Stimulated activated CD8-positive, alpha-beta memory T cell treated with anti-CD3 and anti-CD28 coated beads, Interleukin-4, amount 100 ng/mL, for 48 hours (primary cell): ENCODE measurements at regions not wholly inside any gene's neighbourhood (a gene's known extent, or its start where the extent isn't known, plus 50 kb on each side); places are given as distances from the start of the nearest gene placed in this dataset.

ENCODE experiments used
- DNase-seq: peaks from one replicate; pipeline ENCODE4 v3.0.0-alpha.2; 2020

DNA sequence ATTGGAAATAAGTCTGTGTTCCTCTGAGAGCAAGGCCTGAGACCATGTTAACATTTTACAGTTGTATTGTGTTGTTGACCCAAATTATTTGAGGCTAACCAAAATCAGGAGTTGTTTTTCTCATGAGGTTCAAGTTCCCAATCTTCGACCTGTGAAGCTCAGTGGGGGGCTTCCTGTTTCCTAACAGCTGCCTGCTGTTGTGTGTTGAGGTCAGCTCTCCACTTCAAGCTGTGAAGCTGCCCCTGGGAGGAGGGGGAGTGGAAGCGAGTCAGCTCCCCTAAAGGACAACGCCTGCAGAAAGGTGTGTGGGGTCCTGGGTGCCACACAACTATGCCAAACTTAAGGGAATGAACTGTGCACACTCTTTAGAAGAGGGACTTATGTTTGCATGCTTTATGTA lies 295.5 kb downstream of the IRX1 start:
- DNase-seq = no peak

DNA sequence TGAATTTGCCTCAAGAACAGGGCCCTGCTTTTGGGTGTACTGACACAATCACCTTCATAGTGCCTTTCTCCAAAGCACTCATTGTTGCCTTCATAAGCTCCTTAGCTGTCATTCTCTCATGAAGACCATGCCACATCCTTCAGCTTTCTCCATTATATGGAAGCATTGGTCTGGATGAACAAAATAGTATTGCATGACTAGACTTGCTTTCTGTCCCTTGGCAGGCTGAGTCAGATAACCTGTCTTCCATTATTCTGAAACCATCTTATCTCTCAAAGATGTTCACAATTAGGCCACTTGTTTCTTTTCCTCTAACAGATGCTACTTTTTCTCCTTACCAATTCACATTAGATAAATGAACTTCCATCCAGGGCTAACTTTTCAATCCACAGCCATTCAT lies 297.9 kb downstream of the IRX1 start:
- DNase-seq = no peak

GRCh38 chr5:3893975-3894374 lies 298.3 kb downstream of the IRX1 start:
- DNase-seq = no peak

GRCh38 chr5:3896098-3896497 lies 300.5 kb downstream of the IRX1 start:
- DNase-seq = no peak

- DNase-seq = no peak
Observed at GRCh38 chr5:3899093-3899492, 303.5 kb downstream of the IRX1 start.

DNA sequence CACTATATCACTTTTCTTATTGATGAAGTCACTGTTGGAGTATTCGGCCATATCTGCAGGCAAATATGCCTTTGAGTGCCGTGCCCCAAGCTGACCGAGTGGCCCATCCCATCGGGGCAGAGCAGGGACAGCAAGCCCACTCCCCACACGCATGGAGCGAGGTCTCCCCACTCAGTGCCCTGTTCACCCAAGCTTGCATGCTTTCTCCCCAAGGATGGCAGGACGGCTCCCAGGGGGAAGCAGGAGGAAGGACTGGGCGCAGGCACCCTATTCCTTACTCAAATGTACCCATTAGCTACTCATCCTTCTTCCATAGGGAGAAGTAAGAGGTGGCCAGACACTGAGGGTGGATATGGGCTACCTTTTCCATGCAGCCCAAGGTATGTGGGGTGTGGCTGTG lies 309.0 kb downstream of the IRX1 start:
- no peak for DNase-seq

GRCh38 chr5:3905031-3905430 lies 309.4 kb downstream of the IRX1 start:
- DNase-seq = no peak

DNA sequence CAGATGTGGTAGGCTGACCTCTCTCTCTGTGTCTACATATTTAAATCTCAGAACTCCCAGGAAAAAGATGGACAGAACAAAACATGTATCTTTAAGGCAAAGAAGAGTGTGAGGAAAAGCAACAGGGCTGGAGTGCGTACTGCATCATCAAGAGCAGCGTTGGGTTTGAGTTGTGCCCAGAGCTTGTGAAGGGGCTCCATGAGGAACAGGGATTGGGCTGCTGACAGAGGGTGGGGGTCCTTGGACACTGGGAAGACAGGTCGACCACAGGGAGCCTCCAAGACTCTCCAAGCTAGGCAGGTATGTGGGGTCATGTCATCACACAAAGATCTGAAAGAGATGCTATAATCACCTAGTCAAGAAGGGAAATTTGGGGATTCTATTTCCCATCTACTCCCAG lies 309.9 kb downstream of the IRX1 start:
- no peak for DNase-seq

DNA sequence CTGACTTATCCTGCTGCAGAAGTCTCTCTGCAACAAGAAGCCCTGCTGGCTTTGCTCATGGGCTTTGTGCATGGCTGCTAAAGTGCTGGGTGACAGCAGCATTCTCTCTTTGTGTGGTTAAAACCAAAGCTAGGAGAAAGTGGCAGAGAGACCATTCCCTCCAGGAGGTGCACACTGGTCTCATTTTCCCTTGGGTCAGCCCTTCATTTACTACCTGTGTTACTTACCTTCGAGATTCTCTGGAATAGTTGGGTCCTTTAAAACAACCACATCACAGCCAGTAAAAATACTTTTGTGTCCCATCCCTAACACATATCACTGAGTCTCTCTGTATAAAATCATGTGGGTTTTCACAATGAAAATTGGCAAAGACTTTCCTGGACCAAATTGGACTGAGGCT lies 315.5 kb downstream of the IRX1 start:
- no peak for DNase-seq

GRCh38 chr5:3911773-3912172 lies 316.1 kb downstream of the IRX1 start:
- DNase-seq = no peak

GRCh38 chr5:3912790-3913189 lies 317.2 kb downstream of the IRX1 start:
- DNase-seq = no peak

DNA sequence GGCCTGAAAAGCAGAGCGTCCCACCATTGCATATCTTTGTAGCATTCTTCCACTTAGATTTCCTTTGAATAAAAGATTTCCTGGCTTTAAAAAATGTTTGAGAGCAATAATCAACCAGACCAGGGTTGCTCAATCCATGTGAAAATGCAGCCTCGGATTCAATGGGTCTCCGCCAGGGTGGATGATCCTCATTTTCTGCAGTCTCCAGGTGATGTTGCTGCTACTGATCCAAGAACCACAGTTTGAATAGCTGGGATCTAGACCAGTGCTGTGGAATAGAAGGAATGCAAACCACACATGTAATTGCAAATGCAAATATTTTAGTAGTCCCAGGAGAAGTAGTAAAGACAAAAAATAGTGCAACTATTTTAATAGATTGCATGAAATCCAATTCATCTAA lies 317.6 kb downstream of the IRX1 start:
- DNase-seq = no peak

DNA sequence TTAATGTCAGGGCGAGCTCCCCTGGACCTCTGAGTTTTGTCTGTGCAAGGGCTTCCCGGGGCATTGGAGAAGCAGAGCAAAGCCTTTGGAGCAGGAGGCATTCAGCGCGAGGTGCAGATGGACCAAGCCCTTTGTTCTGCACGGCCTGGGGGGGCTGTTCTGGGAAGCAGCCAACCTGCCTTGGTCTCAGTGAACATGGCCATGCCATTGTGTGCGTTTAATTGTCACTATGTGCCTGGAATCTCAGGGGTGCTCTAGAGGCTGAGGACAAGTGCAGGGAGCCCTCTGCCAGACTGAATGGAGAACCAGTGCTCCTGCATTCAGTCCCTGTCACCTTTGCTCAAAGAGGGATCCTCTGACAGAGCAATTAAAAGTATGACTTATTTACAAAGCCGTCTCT lies 329.4 kb downstream of the IRX1 start:
- DNase-seq = no peak

- no peak for DNase-seq
Observed at GRCh38 chr5:3925935-3926334, 330.3 kb downstream of the IRX1 start.

- no peak for DNase-seq
Observed at GRCh38 chr5:3929799-3930198, 334.2 kb downstream of the IRX1 start.

- no peak for DNase-seq
Observed at GRCh38 chr5:3931976-3932375, 336.3 kb downstream of the IRX1 start.

GRCh38 chr5:3933536-3933935 lies 337.9 kb downstream of the IRX1 start:
- no peak for DNase-seq

- no peak for DNase-seq
Observed at GRCh38 chr5:3933966-3934365, 338.3 kb downstream of the IRX1 start.

DNA sequence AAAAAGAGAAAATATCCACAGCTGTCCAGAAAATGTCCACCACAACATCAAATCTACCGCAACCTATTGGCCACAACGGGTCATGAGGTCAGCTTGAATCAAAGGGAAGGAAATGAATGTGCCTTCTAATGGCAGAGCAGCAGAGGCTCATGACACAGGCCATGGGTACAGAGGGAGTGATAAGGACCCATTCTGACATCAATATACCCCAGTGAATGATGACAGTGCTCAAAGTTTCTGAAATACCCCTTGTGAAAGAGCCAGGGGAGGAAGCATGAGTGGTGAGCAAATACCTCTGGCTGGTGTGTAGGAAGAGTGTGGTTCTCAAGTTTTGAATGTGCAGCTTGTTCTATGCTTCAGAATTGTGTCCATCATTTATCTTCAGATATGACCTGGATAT lies 348.2 kb downstream of the IRX1 start:
- no peak for DNase-seq

- no peak for DNase-seq
Observed at GRCh38 chr5:3944930-3945329, 349.3 kb downstream of the IRX1 start.

DNA sequence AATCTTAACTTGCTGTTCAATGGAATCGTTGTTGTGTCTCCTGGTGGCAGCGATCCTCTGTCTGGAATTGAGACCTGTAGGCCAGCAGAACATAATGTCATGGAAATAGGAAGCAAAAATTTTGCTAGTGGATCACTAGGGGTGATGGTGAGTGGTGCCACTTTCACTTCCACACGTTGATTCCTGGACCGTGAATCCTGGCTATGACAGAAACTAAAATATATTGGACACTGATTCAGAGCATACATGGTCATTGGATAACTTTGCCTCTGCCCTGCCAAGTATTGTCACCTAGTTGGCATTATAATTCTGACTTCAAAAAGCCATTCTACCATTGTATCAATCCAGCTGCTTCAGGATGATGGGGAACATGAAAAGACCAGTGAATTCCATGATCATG lies 353.2 kb downstream of the IRX1 start:
- DNase-seq = no peak

DNA sequence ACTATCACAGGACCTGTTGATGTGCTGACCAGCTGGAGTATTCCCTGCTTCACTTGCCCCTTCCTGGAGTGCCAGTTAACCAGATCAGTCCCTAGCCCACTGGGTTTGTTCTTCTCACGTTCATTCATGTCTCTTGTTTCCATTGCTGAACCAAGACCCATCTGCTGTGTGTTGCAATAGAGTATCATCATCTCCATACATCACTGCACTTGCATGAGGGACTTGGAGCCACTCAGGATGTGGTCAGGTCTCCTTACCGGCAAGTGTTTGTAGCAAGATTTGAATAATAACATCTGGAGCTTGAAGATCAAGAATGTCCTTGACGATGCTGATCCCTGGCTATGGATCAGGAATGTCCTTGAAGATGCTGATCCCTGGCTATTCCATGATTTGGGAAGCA lies 358.6 kb downstream of the IRX1 start:
- DNase-seq = no peak

GRCh38 chr5:3954633-3955032 lies 359.0 kb downstream of the IRX1 start:
- no peak for DNase-seq

DNA sequence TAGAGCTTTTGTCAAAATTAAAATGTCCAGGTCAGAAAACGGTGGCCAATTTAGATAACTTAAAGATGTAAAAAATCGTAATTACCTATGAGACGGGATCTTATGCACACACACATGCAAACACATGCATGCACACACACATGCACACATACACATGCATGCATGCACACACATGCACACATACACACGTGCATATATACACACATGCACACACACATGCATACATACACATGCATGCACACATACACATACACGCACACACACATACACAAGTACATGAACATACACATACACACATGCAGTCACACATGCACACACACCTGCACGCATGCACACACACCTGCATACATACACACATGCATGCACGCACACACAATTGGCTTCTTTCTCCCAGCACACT lies 362.0 kb downstream of the IRX1 start:
- no peak for DNase-seq

- no peak for DNase-seq
Observed at GRCh38 chr5:3958389-3958788, 362.8 kb downstream of the IRX1 start.

DNA sequence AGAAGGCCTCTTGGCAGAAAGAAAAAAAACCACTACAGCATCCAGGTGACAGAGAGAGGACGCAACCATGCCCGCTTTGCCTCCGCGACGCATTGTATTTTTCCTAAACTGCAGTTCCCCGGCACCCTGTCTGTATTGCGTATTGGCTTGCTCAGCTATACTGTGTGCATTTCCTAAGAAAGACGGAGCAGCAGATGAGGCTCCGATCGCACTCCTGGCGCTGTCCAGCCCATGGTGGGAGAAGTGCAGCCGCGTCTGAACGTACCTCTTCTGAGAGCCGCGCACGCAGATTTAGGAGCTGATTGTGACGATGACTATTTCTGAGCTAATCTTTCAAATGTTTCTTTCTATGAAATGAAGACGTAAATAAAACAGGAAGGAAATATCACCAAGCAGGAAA lies 366.5 kb downstream of the IRX1 start:
- no peak for DNase-seq
